Uterus (tissue), 2 donors: ENCODE measurements at regions not wholly inside any gene's neighbourhood (a gene's known extent, or its start where the extent isn't known, plus 50 kb on each side); places are given as distances from the start of the nearest gene placed in this dataset.

ENCODE experiments used
- CTCF ChIP-seq, 4 experiments: fragments of 200-600 bp in 2 of 4; fragments of 450-650 bp in 2 of 4; sonication (generic) in 2 of 4; IDR thresholded peaks; one replicate each; pipeline ENCODE4 v1.5.1; 2016 to 2019; ENCODE audit warnings: antibody characterized with exemption in 4 of 4, mild to moderate bottlenecking in 2 of 4, moderate library complexity in 1 of 4
- POLR2A ChIP-seq, 2 donors: fragments of 450-650 bp; IDR thresholded peaks; one replicate each; pipeline ENCODE4 v1.6.1; 2016; ENCODE audit warnings: antibody characterized with exemption in 2 of 2, mild to moderate bottlenecking in 1 of 2, moderate library complexity in 1 of 2

- no peak for TF ChIP-seq CTCF (IDR thresholded peaks at IDR 0.05)
- no peak for TF ChIP-seq POLR2A (IDR thresholded peaks at IDR 0.05)
Observed at GRCh38 chr12:71333418-71333817, 106.2 kb upstream of the LGR5 start.
